ENCODE measurements at regions not wholly inside any gene's neighbourhood (a gene's known extent, or its start where the extent isn't known, plus 50 kb on each side); places are given as distances from the start of the nearest gene placed in this dataset.

GRCh38 chr10:33022090-33022489 lies 64.1 kb upstream of the ITGB1 start:
- DNase-seq (ENCODE audit: low read depth, low spot score): no peak
- H3K9me3 ChIP-seq (ENCODE audit: control insufficient read depth, low read depth, low read length): no peaks in the 10 kb centered on the region
- H3K27ac ChIP-seq (ENCODE audit: control insufficient read depth, insufficient read depth, low read length): peak overlapping the region; percentile 34
- no peaks in the 10 kb centered on the region for H3K36me3 ChIP-seq (ENCODE audit: control insufficient read depth in 2 of 2, extremely low read depth in 1 of 2, insufficient read depth in 2 of 2, low read length in 2 of 2)
- no peaks in the 10 kb centered on the region for H3K79me2 ChIP-seq (ENCODE audit: control insufficient read depth, insufficient read depth, low read length)
- peak; percentile 71 for FAIRE-seq
- no peaks in the 10 kb centered on the region for H4K20me1 ChIP-seq (ENCODE audit: control insufficient read depth, extremely low read depth, insufficient read depth, low read length)
- H3K27me3 ChIP-seq (ENCODE audit: control insufficient read depth, extremely low read depth, insufficient read depth, low read length): no peaks in the 10 kb centered on the region
- H2AFZ ChIP-seq (ENCODE audit: control insufficient read depth, low read length): peak overlapping the region; percentile 42
- TF ChIP-seq EZH2 (IDR thresholded peaks at IDR 0.05; ENCODE audit: low read length) (no peak), CTCF (optimal IDR thresholded peaks at IDR 0.05 in 1 of 3, IDR thresholded peaks at IDR 0.05 in 1 of 3, conservative IDR thresholded peaks at IDR 0.05 in 1 of 3; ENCODE audit: extremely low read depth in 1 of 3, insufficient read depth in 2 of 3, low read length in 3 of 3) (no peak)
- peak overlapping the region in 1 of 3 experiments; percentile 7 for H3K4me3 ChIP-seq (ENCODE audit: control insufficient read depth in 2 of 3, extremely low read depth in 1 of 3, insufficient read depth in 2 of 3, low read depth in 1 of 3, low read length in 3 of 3)
- no peaks in the 10 kb centered on the region for H3K9me1 ChIP-seq (ENCODE audit: control insufficient read depth, extremely low read depth, insufficient read depth, low read length)
- peaks cover 12% of the 10 kb centered on the region for H3K4me1 ChIP-seq (ENCODE audit: control insufficient read depth, extremely low read depth, insufficient read depth, low read length)
- no peak overlapping the region for H3K9ac ChIP-seq (ENCODE audit: control insufficient read depth, extremely low read depth, insufficient read depth, low read length)
- dilution Hi-C loops (cut with MboI; ENCODE audit: extremely low pct_ligation_motif_present, low sequenced_read_pairs): no loop called here
- peak overlapping the region; percentile 52 for H3K4me2 ChIP-seq (ENCODE audit: control insufficient read depth, extremely low read depth, insufficient read depth, low read depth, low read length)

- Histone ChIP-seq H3K4me3 (ENCODE audit: control insufficient read depth in 2 of 3, extremely low read depth in 1 of 3, insufficient read depth in 2 of 3, low read depth in 1 of 3, low read length in 3 of 3) (no peak overlapping the region), H4K20me1 (ENCODE audit: control insufficient read depth, extremely low read depth, insufficient read depth, low read length) (no peaks in the 10 kb centered on the region), H3K9me1 (ENCODE audit: control insufficient read depth, extremely low read depth, insufficient read depth, low read length) (no peaks in the 10 kb centered on the region), H3K9me3 (ENCODE audit: control insufficient read depth, low read depth, low read length) (no peaks in the 10 kb centered on the region), H3K4me2 (ENCODE audit: control insufficient read depth, extremely low read depth, insufficient read depth, low read depth, low read length) (no peak overlapping the region), H3K4me1 (ENCODE audit: control insufficient read depth, extremely low read depth, insufficient read depth, low read length) (peaks cover 3% of the 10 kb centered on the region), H3K27me3 (ENCODE audit: control insufficient read depth, extremely low read depth, insufficient read depth, low read length) (no peaks in the 10 kb centered on the region), H2AFZ (ENCODE audit: control insufficient read depth, low read length) (no peak overlapping the region), H3K79me2 (ENCODE audit: control insufficient read depth, insufficient read depth, low read length) (no peaks in the 10 kb centered on the region), H3K27ac (ENCODE audit: control insufficient read depth, insufficient read depth, low read length) (no peak overlapping the region), H3K36me3 (ENCODE audit: control insufficient read depth in 2 of 2, extremely low read depth in 1 of 2, insufficient read depth in 2 of 2, low read length in 2 of 2) (no peaks in the 10 kb centered on the region), H3K9ac (ENCODE audit: control insufficient read depth, extremely low read depth, insufficient read depth, low read length) (no peak overlapping the region)
- no peak for DNase-seq (ENCODE audit: low read depth, low spot score)
- no peak for FAIRE-seq
- dilution Hi-C loops (cut with MboI; ENCODE audit: extremely low pct_ligation_motif_present, low sequenced_read_pairs): no loop called here
- TF ChIP-seq CTCF (optimal IDR thresholded peaks at IDR 0.05 in 1 of 3, IDR thresholded peaks at IDR 0.05 in 1 of 3, conservative IDR thresholded peaks at IDR 0.05 in 1 of 3; ENCODE audit: extremely low read depth in 1 of 3, insufficient read depth in 2 of 3, low read length in 3 of 3) (no peak), EZH2 (IDR thresholded peaks at IDR 0.05; ENCODE audit: low read length) (no peak)
Measured at GRCh38 chr10:33016988-33017387, 59.0 kb upstream of the ITGB1 start.
